Stromal cell of bone marrow (primary cell): ENCODE measurements at regions not wholly inside any gene's neighbourhood (a gene's known extent, or its start where the extent isn't known, plus 50 kb on each side); places are given as distances from the start of the nearest gene placed in this dataset.

ENCODE experiments used
- DNase-seq: peaks from one replicate; pipeline ENCODE4 v3.0.0-alpha.2; 2012; ENCODE audit warnings: low read depth

GRCh38 chr12:87784350-87784749 is 244.9 kb downstream of the C12orf50 start:
- no peak for DNase-seq

- DNase-seq, result no peak
Observed at GRCh38 chr12:87783467-87783866, 245.7 kb downstream of the C12orf50 start.

- no peak for DNase-seq
Observed at GRCh38 chr12:87782838-87783237, 246.4 kb downstream of the C12orf50 start.

GRCh38 chr12:87779858-87780498 is 249.2 kb downstream of the C12orf50 start:
- DNase-seq, result no peak

- DNase-seq, result no peak
Observed at GRCh38 chr12:87779016-87779415, 250.2 kb downstream of the C12orf50 start.

GRCh38 chr12:87778065-87778464 is 251.1 kb downstream of the C12orf50 start:
- no peak for DNase-seq

- DNase-seq, result no peak
Observed at GRCh38 chr12:87775784-87776183, 253.4 kb downstream of the C12orf50 start.

GRCh38 chr12:87775051-87775450 is 254.2 kb downstream of the C12orf50 start:
- no peak for DNase-seq

GRCh38 chr12:87772401-87772800 is 256.8 kb downstream of the C12orf50 start:
- no peak for DNase-seq

GRCh38 chr12:87768501-87769287 is 260.5 kb downstream of the C12orf50 start:
- no peak for DNase-seq

GRCh38 chr12:87766044-87766443 is 263.2 kb downstream of the C12orf50 start:
- DNase-seq, result no peak

- no peak for DNase-seq
Observed at GRCh38 chr12:87760943-87761342, 268.3 kb downstream of the C12orf50 start.

- DNase-seq, result no peak
Observed at GRCh38 chr12:87758271-87758670, 270.9 kb downstream of the C12orf50 start.

- DNase-seq, result no peak
Observed at GRCh38 chr12:87756721-87757120, 272.5 kb downstream of the C12orf50 start.

- peak; percentile 92 for DNase-seq
Observed at GRCh38 chr12:87756111-87756510, 273.1 kb downstream of the C12orf50 start.

GRCh38 chr12:87728931-87729593 is 300.1 kb downstream of the C12orf50 start:
- no peak for DNase-seq

- no peak for DNase-seq
Observed at GRCh38 chr12:87720967-87721366, 308.2 kb downstream of the C12orf50 start.

GRCh38 chr12:87704374-87704773 is 324.8 kb downstream of the C12orf50 start:
- DNase-seq, result no peak

GRCh38 chr12:87690236-87690810 is 338.9 kb downstream of the C12orf50 start:
- DNase-seq, result no peak

- no peak for DNase-seq
Observed at GRCh38 chr12:87689196-87689595, 340.0 kb downstream of the C12orf50 start.

GRCh38 chr12:87687362-87687761 is 341.8 kb downstream of the C12orf50 start:
- no peak for DNase-seq

GRCh38 chr12:87685696-87686095 is 343.5 kb downstream of the C12orf50 start:
- DNase-seq, result no peak

- DNase-seq, result peak; percentile 26
Observed at GRCh38 chr12:87679251-87679650, 349.9 kb downstream of the C12orf50 start.
